ENCODE measurements at regions not wholly inside any gene's neighbourhood (a gene's known extent, or its start where the extent isn't known, plus 50 kb on each side); places are given as distances from the start of the nearest gene placed in this dataset.

DNA sequence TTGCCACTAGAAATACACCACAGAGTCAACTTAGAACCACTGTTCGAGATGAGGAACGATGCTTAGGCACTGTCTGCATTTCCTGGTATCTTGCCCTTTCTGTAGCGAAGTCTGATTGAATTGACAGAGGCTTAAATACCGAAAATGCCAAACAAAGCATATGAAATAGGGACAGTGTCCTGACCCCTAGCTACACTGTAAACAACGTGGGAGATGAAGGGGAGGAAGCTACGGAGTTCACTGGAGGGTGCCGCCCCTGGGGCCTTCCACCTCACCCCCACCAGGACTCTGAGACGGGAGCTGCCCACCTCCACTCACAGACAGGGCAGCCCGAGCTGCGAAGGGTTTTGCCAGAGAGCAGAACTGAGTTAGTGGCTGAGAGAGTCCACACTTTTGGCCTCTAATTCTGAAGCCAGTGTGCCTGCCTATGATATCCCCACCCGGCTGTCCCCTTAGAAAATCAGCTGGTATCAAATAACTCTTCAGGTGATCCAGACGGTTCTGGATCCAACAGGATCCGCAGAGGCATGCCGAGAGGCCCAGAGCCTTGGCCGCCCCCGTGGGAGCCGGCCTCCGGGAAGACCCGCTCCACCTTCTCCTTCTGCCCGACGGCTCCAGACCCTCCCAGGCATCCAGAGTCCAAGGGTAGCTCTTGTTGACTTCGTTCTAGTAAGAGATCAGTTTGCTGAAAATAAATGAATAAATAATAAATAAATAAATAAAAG lies 230.7 kb upstream of the DIO3 start:
- TF ChIP-seq CTCF (IDR thresholded peaks at IDR 0.05; ENCODE audit: insufficient read depth, low read length, poor library complexity, severe bottlenecking) (no peak), EZH2phosphoT487 (conservative IDR thresholded peaks at IDR 0.05; ENCODE audit: low read length) (no peak)
